ENCODE measurements at regions not wholly inside any gene's neighbourhood (a gene's known extent, or its start where the extent isn't known, plus 50 kb on each side); places are given as distances from the start of the nearest gene placed in this dataset.
A peak's percentile ranks its signal among the peaks of the same experiment; 100 is the strongest.

DNA sequence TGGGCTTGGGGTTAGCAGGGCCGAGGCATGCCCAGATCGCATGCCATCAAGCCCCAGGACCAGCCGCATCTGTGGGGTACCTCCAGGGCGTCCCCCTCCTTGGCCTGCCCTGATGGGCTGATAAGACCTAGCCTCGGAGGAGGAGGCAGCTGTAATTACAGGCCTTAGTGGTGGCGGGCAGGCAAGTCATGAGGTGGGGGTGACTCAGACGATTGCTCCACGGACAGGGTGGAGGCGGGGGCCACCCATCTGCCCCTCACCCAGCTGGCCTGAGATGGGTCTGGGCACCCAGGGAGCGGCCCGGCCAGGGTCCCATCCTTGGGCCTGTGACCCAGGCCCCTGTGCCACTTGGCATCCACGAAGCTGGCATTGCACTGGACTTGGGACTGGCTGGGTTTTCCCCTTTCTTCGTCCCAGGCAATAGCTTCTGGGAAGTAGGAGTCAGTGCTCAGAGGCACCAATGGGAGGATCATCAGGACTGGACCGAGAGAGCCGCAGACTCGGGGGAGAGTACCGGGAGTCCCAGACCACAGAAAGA lies 57.5 kb downstream of the CEBPB start (continued):
- TF ChIP-seq, protein P1, sequence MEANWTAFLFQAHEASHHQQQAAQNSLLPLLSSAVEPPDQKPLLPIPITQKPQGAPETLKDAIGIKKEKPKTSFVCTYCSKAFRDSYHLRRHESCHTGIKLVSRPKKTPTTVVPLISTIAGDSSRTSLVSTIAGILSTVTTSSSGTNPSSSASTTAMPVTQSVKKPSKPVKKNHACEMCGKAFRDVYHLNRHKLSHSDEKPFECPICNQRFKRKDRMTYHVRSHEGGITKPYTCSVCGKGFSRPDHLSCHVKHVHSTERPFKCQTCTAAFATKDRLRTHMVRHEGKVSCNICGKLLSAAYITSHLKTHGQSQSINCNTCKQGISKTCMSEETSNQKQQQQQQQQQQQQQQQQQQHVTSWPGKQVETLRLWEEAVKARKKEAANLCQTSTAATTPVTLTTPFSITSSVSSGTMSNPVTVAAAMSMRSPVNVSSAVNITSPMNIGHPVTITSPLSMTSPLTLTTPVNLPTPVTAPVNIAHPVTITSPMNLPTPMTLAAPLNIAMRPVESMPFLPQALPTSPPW (CRISPR knock-in tag; IDR thresholded peaks at IDR 0.05) = peak; percentile 87
- TF ChIP-seq FOXM1 (IDR thresholded peaks at IDR 0.05; ENCODE audit: low read depth) (no peak), FOXM1 (CRISPR knock-in tag; IDR thresholded peaks at IDR 0.05; ENCODE audit: low read depth) (no peak), MECOM (CRISPR knock-in tag; IDR thresholded peaks at IDR 0.05) (no peak), BACH1 (tag; IDR thresholded peaks at IDR 0.05) (peak; percentile 35; the same call in 1 of the 2 replicates), ZNF584 (CRISPR knock-in tag; IDR thresholded peaks at IDR 0.05; ENCODE audit: low read depth) (peak; percentile 74; the same call in 1 of the 2 replicates), NR4A1 (CRISPR knock-in tag; IDR thresholded peaks at IDR 0.05) (no peak), NR4A1 (tag; IDR thresholded peaks at IDR 0.05) (0 out of 2 replicates have a peak, but pooled peaks have one; percentile 22), MYC (IDR thresholded peaks at IDR 0.05; ENCODE audit: low read depth, low read length) (no peak), MYC (CRISPR knock-in tag; IDR thresholded peaks at IDR 0.05; ENCODE audit: borderline replicate concordance, low read depth) (no peak), ETV1 (tag; conservative IDR thresholded peaks at IDR 0.05; ENCODE audit: low read depth) (no peak), SMARCA4 (IDR thresholded peaks at IDR 0.05) (peak; percentile 67), GATAD2B (IDR thresholded peaks at IDR 0.05; ENCODE audit: borderline replicate concordance) (no peak), ZNF311 (CRISPR knock-in tag; IDR thresholded peaks at IDR 0.05) (no peak), CBX5 (IDR thresholded peaks at IDR 0.05; ENCODE audit: borderline replicate concordance, low read depth) (no peak), BCL6 (CRISPR knock-in tag; IDR thresholded peaks at IDR 0.05) (no peak), MTA3 (IDR thresholded peaks at IDR 0.05; ENCODE audit: borderline replicate concordance) (peak; percentile 70; the same call in 1 of the 2 replicates), JUN (IDR thresholded peaks at IDR 0.05; ENCODE audit: borderline replicate concordance, low read depth, low read length) (peak; percentile 62; the same call in 1 of the 2 replicates), JUN (CRISPR knock-in tag; IDR thresholded peaks at IDR 0.05; ENCODE audit: borderline replicate concordance) (no peak), ZNF764 (CRISPR knock-in tag; IDR thresholded peaks at IDR 0.05; ENCODE audit: low read depth) (no peak), RBM22 (IDR thresholded peaks at IDR 0.05; ENCODE audit: low read depth, low read length, poor library complexity, severe bottlenecking) (no peak), TOE1 (IDR thresholded peaks at IDR 0.05; ENCODE audit: borderline replicate concordance) (peak; percentile 65; the same call in 1 of the 2 replicates), TOE1 (CRISPR knock-in tag; IDR thresholded peaks at IDR 0.05; ENCODE audit: borderline replicate concordance, low read depth) (no peak), GTF2E2 (tag; IDR thresholded peaks at IDR 0.05) (no peak), TCF7L2 (IDR thresholded peaks at IDR 0.05; ENCODE audit: low read depth, low read length) (no peak), GATA2 (CRISPR knock-in tag; IDR thresholded peaks at IDR 0.05) (peak; percentile 63)
- TF ChIP-seq, protein P2, sequence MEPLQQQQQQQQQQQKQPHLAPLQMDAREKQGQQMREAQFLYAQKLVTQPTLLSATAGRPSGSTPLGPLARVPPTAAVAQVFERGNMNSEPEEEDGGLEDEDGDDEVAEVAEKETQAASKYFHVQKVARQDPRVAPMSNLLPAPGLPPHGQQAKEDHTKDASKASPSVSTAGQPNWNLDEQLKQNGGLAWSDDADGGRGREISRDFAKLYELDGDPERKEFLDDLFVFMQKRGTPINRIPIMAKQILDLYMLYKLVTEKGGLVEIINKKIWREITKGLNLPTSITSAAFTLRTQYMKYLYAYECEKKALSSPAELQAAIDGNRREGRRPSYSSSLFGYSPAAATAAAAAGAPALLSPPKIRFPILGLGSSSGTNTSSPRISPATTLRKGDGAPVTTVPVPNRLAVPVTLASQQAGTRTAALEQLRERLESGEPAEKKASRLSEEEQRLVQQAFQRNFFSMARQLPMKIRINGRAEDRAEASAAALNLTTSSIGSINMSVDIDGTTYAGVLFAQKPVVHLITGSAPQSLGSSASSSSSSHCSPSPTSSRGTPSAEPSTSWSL (CRISPR knock-in tag; IDR thresholded peaks at IDR 0.05; ENCODE audit: borderline replicate concordance) = no peak

All from K562 (cell line).